VCaP (cell line): ENCODE measurements at regions not wholly inside any gene's neighbourhood (a gene's known extent, or its start where the extent isn't known, plus 50 kb on each side); places are given as distances from the start of the nearest gene placed in this dataset.
"Not testable (repeated sequence)": the region's sequence is repeated elsewhere in the genome, so short reads cannot be mapped to it uniquely, and the experiment has no call there.

ENCODE experiments used
- H3K27ac ChIP-seq: fragments of 450-650 bp; 2 replicates; pipeline ENCODE4 v1.5.1; 2017
- CTCF ChIP-seq: fragments of 450-650 bp; conservative IDR thresholded peaks from 2 replicates; pipeline ENCODE4 v1.5.1; 2017; ENCODE audit warnings: mild to moderate bottlenecking, moderate library complexity

DNA sequence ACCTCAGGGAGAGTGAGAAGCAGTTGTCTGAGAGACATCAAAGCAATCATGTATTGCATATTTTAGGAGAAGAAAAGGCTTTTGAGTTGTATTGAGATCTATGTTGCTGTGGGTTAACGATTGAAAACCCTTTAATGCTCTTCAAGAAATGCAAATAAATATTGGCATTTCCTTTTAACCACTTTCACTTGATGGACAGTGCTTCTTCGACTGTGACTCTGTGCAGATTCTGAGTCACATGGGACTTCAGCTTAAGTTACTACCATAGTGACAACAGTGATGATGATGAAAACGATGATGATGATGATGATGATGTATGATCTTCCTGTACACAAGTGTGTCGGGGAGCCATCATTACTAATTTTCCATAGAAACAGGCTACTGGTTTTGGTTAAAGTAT lies 181.8 kb downstream of the AKAIN1 start:
- no peak for TF ChIP-seq CTCF
- no peak overlapping the region for H3K27ac ChIP-seq

DNA sequence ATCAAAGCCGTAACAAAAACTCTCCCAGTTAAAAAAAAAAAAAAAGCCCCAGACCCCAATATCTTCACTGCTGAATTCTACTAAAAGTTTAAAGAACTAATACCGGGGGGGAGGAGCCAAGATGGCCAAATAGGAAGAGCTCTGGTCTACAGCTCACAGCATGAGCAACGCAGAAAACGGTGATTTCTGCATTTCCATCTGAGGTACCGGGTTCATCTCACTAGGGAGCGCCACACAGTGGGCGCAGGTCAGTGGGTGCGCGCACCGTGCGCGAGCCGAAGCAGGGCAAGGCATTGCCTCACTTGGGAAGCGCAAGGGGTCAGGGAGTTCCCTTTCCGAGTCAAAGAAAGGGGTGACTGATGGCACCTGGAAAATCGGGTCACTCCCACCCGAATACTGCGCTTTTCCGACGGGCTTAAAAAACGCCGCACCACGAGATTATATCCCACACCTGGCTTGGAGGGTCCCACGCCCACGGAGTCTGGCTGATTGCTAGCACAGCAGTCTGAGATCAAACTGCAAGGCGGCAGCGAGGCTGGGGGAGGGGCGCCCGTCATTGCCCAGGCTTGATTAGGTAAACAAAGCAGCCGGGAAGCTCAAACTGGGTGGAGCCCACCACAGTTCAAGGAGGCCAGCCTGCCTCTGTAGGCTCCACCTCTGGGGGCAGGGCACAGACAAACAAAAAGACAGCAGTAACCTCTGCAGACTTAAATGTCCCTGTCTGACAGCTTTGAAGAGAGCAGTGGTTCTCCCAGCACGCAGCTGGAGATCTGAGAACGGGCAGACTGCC lies 192.8 kb downstream of the AKAIN1 start:
- not testable (repeated sequence) for H3K27ac ChIP-seq

DNA sequence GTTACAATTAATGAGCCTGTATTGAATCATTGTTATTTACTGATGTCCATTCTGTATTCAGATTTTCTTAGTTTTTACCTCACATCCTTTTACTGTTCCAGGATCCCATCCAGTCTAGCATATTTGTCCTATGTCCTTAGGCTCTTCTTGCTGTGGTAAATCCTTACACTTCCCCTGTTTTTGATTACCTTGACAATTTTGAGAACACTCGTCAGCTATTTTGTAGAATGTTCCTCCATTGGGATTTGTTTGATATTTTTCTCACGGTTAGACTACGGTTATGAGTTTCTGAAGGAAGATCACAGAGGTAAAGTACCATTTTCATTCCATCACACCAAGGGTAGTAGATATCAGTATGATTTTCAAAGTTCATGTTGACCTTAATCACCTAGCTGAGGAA lies 202.3 kb downstream of the AKAIN1 start:
- H3K27ac ChIP-seq, result no peak overlapping the region

GRCh38 chr18:4987452-4988405 lies 209.3 kb downstream of the AKAIN1 start:
- no peak for TF ChIP-seq CTCF

More for the DNA sequence above, 202.3 kb downstream of the AKAIN1 start:
- no peak for TF ChIP-seq CTCF

DNA sequence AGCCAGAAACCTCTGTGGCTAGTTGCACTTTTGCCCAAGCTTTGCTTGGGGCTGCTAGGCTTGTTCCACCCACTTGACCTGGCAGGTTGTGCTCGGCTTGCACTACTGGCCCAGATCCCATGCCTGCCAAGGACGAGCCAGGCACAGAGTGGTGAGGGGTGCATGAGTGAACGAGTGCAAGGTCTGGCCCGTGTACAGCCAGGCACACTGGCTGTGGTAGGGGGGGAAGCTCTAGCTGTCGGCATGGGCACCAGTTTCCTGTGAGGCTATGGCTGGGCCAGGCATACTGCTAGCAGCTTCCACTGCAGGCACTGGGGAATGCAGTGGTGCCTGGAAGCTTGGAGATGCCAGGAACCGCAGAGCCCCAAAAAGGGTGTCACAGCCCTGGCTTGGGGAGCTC lies 210.4 kb downstream of the AKAIN1 start:
- no peak overlapping the region for H3K27ac ChIP-seq
- TF ChIP-seq CTCF, result no peak

More at GRCh38 chr18:4987452-4988405, 209.3 kb downstream of the AKAIN1 start:
- H3K27ac ChIP-seq, result no peak overlapping the region

DNA sequence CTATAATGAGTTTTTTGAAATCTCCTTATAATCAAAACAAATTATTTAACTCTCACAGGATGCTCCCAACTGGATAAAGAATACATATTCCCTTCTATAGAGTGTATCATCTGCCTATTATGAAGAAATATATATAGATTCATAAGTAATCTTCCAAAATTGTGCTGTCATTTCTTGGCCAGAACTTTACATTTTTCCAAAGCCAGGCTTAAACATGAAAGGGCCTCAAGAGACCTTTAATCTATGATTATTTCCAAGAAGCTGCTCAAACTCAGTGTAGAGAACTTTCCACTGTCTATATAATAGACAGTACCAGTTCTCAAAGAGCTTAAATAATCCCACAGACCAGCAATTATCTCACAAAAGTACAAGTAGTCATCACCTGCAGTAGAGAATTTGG lies 211.0 kb downstream of the AKAIN1 start:
- no peak overlapping the region for H3K27ac ChIP-seq
- no peak for TF ChIP-seq CTCF

DNA sequence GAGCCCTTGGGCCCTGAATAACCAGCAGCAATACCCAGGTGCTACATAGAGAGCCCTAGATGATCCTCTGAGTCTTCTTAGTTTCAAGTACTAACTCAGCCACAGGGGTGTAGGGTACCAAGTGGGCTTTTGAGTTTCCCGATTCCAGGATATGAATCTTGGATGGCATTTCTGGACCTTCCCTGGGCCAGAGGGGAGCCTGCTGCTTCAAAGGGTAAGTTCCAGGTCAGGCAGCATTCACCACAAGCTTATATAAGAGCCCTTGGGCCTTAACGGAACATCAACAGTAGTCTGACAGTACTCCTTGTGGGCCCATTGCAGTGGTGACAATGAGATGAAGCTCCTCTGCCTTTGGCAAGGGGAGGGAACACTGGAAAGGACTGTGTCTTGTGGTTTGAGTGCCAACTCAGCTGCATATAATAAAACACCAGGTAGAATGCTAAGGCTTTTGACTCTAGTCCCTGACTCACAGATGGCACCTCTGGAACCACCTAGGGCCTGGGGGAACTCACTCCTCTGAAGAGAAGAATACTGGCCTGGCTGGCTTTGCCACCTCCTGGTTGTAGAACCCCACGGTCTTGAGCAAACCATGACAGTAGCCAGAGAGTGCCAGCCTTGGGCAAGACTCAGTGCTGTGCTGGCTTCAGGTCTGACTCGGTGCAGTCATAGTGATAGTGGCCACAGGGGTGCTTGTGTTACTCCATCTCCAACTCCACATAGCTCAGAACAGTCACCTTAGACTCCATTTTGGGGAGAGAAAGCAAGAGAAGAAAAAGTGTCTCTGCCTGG lies 235.7 kb downstream of the AKAIN1 start:
- no peak for TF ChIP-seq CTCF
- H3K27ac ChIP-seq, result no peak overlapping the region
